Prostate gland (tissue), 2 donors: ENCODE measurements at regions not wholly inside any gene's neighbourhood (a gene's known extent, or its start where the extent isn't known, plus 50 kb on each side); places are given as distances from the start of the nearest gene placed in this dataset.

Experiments
- CTCF ChIP-seq, 4 experiments: fragments of 200-600 bp in 2 of 4; fragments of 450-650 bp in 2 of 4; sonication (generic) in 2 of 4; IDR thresholded peaks; 1 replicate in 3 of 4; 2 replicates in 1 of 4; pipeline ENCODE4 v1.5.1; 2016 to 2019; ENCODE audit warnings: antibody characterized with exemption in 4 of 4, mild to moderate bottlenecking in 2 of 4, moderate library complexity in 2 of 4
- POLR2A ChIP-seq: fragments of 450-650 bp; IDR thresholded peaks from one replicate; pipeline ENCODE4 v1.6.1; 2016; ENCODE audit warnings: antibody characterized with exemption, mild to moderate bottlenecking
- POLR2AphosphoS5 ChIP-seq: sonication (generic); formaldehyde crosslinking; IDR thresholded peaks from one replicate; pipeline ENCODE4 v1.6.1; 2017; ENCODE audit warnings: antibody characterized with exemption

GRCh38 chr18:78579449-78579848, 400.2 kb upstream of the SALL3 start:
- TF ChIP-seq CTCF (IDR thresholded peaks at IDR 0.05) (no peak), POLR2A (no peak), POLR2AphosphoS5 (no peak)
